HG02610 (cell line): ENCODE measurements at regions not wholly inside any gene's neighbourhood (a gene's known extent, or its start where the extent isn't known, plus 50 kb on each side); places are given as distances from the start of the nearest gene placed in this dataset.

Experiments used
- ATAC-seq: cut with Tn5 transposase; IDR thresholded peaks from one replicate; pipeline ENCODE4 v1.9.1; 2021; ENCODE audit warnings: mild to moderate bottlenecking, moderate library complexity; ENCODE audit not compliant: unreplicated experiment

- ATAC-seq: no peak
Measured at GRCh38 chr18:64893349-64893748, 744.5 kb upstream of the LINC00305 start.

GRCh38 chr18:64888956-64889355, 740.1 kb upstream of the LINC00305 start:
- ATAC-seq: no peak

- no peak for ATAC-seq
Measured at GRCh38 chr18:64886995-64887394, 738.1 kb upstream of the LINC00305 start.

- no peak for ATAC-seq
Measured at GRCh38 chr18:64882896-64883295, 734.0 kb upstream of the LINC00305 start.

GRCh38 chr18:64876833-64877232, 727.9 kb upstream of the LINC00305 start:
- no peak for ATAC-seq

- ATAC-seq: no peak
Measured at GRCh38 chr18:64872710-64873458, 724.0 kb upstream of the LINC00305 start.

- no peak for ATAC-seq
Measured at GRCh38 chr18:64854112-64854511, 705.2 kb upstream of the LINC00305 start.

GRCh38 chr18:64852281-64852680, 703.4 kb upstream of the LINC00305 start:
- no peak for ATAC-seq

GRCh38 chr18:64851726-64852125, 702.8 kb upstream of the LINC00305 start:
- no peak for ATAC-seq

GRCh38 chr18:64850791-64851190, 701.9 kb upstream of the LINC00305 start:
- no peak for ATAC-seq

GRCh38 chr18:64840911-64841701, 692.2 kb upstream of the LINC00305 start:
- no peak for ATAC-seq

- ATAC-seq: no peak
Measured at GRCh38 chr18:64810354-64810753, 661.5 kb upstream of the LINC00305 start.

GRCh38 chr18:64809801-64810200, 660.9 kb upstream of the LINC00305 start:
- ATAC-seq: no peak

GRCh38 chr18:64807560-64807959, 658.7 kb upstream of the LINC00305 start:
- ATAC-seq: no peak

GRCh38 chr18:64806691-64807090, 657.8 kb upstream of the LINC00305 start:
- no peak for ATAC-seq

- no peak for ATAC-seq
Measured at GRCh38 chr18:64806232-64806631, 657.3 kb upstream of the LINC00305 start.

GRCh38 chr18:64803471-64803870, 654.6 kb upstream of the LINC00305 start:
- ATAC-seq: no peak

GRCh38 chr18:64800151-64800550, 651.3 kb upstream of the LINC00305 start:
- ATAC-seq: no peak

GRCh38 chr18:64799376-64799775, 650.5 kb upstream of the LINC00305 start:
- ATAC-seq: no peak

- no peak for ATAC-seq
Measured at GRCh38 chr18:64791236-64791635, 642.3 kb upstream of the LINC00305 start.

GRCh38 chr18:64785686-64786085, 636.8 kb upstream of the LINC00305 start:
- no peak for ATAC-seq

- no peak for ATAC-seq
Measured at GRCh38 chr18:64777556-64777955, 628.7 kb upstream of the LINC00305 start.
